ENCODE measurements at regions not wholly inside any gene's neighbourhood (a gene's known extent, or its start where the extent isn't known, plus 50 kb on each side); places are given as distances from the start of the nearest gene placed in this dataset.

DNA sequence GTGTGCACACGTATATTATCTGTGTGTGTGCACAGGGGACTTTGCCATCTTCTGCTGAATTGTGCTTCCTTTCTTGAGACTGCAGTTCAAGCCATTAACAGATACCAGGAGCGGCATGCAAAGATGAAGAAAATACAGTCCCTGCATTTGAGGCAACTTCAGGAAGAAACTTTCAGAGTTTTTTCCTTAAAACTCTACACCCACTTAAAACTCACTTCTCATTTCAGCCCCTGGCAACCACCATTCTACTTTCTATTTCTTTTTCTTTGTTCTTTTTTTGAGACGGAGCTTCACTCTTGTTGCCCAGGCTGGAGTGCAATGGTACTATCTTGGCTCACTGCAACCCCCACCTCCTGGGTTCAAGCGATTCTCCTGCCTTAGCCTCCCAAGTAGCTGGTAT is 448.9 kb upstream of the ZMIZ1 start:
- FAIRE-seq (no peak), DNase-seq (ENCODE audit: insufficient read length, low spot score) (no peak)
- no peak for TF ChIP-seq POLR2A (IDR thresholded peaks at IDR 0.05; ENCODE audit: low read depth, low read length)

DNA sequence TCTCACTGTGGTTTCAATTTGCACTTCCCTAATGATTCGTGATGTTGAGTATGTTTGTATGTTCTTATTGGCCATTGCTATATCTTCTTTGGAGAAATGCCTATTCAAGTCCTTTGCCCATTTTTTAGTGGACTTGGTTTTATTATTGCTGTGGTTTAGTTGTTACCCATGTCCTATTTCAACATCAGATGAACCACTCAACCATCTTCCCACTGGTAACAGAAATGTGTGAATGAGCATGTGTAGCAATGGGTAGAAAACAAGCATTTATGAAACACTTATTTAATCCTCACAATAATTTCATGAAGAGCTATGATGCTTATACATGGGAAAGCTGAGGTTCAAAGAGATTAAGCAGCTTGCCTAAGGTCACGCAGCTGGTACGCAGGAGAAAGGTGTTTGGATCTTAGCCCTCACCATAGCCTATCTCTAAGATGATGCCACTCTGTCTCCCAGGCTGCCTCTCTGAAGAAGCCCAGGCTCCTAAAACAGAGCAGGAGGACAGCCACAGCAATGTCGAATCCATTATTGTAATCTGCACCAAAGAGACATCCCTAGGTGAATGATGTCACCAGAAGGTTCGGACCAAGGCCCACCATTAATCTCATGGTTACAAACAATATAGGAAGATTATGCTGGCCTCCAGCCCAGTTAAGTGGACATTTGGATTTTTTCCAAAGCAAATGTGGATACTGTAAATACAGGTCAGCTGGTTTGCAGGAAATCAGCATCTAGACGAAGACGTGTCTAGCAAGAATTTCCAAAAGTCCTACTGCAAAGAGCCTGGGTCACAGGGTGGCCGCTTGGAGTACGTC is 447.6 kb upstream of the ZMIZ1 start:
- DNase-seq (ENCODE audit: insufficient read length, low spot score), result no peak
- no peak for TF ChIP-seq POLR2A (IDR thresholded peaks at IDR 0.05; ENCODE audit: low read depth, low read length)
- FAIRE-seq, result no peak

DNA sequence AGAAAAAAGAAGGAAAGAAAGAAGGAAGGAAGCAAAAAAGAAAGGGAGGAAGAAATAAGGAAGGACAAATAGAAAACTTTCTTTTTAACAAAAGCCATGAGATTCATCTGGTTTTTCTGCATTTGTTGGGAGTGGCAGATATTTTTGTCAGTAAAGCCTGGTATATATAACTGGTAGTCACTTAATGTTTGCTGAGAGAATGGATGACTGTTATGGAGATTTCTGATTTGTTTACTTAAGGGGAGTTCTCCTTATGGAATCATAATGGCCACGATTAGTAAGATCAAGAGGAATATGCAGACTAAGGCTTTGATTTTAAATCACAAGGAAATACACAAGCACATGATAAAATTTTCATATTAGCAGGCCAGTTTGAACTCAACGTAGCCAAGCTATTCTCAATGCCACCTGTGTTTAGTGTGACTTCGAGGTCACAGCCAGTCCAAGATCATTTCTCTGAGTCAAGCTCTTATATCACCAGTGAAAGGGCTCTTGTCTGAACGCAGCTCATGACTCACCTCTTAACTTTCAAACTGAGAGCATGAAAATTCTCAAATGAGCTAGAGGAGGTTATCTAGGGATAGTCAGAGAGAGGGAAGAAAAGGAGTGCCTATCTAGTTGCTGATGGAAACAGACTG is 445.1 kb upstream of the ZMIZ1 start:
- peak; percentile 69 for DNase-seq (ENCODE audit: insufficient read length, low spot score)
- FAIRE-seq, result peak; percentile 97
- no peak for TF ChIP-seq POLR2A (IDR thresholded peaks at IDR 0.05; ENCODE audit: low read depth, low read length)

DNA sequence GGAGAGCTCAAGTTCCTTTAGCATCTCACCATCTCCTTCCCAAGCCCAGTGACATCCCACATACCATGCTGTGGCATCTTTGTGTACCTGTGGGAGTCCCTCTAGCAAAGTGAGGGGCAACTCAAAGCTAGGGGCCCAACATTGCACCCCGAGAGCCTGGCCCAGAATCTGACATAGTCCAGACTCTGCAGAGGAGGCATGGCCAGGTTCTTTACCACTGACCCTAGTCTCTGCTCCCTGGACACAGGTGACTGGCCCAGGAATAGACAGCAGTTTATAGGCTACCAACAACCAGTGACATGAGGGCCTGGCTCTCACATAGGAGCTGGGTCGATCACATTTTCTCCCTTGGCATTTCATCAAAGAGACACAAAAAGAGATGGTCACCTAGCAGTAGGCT is 444.0 kb upstream of the ZMIZ1 start:
- TF ChIP-seq POLR2A (IDR thresholded peaks at IDR 0.05; ENCODE audit: low read depth, low read length), result no peak
- DNase-seq (ENCODE audit: insufficient read length, low spot score) (no peak), FAIRE-seq (no peak)

DNA sequence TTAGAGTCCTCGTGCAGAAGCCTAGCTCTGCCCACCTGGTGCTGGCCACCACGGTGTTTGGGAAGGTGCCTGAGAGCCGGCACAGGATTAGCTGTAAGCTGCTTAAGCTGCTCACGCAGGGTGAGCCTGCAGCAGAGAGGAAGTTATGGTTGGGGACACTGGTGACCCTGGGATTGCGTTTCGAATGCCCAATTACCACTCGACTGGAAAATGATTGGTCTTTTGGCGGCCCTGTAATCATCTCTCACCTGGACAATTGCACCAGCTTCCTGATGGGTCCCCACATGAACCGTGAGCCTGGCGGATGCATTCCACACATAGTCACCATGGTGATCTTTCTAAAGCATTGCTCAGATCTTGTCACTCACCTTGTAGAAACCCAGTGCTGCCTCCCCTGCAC is 442.3 kb upstream of the ZMIZ1 start:
- FAIRE-seq (no peak), DNase-seq (ENCODE audit: insufficient read length, low spot score) (no peak)
- TF ChIP-seq POLR2A (IDR thresholded peaks at IDR 0.05; ENCODE audit: low read depth, low read length), result no peak

DNA sequence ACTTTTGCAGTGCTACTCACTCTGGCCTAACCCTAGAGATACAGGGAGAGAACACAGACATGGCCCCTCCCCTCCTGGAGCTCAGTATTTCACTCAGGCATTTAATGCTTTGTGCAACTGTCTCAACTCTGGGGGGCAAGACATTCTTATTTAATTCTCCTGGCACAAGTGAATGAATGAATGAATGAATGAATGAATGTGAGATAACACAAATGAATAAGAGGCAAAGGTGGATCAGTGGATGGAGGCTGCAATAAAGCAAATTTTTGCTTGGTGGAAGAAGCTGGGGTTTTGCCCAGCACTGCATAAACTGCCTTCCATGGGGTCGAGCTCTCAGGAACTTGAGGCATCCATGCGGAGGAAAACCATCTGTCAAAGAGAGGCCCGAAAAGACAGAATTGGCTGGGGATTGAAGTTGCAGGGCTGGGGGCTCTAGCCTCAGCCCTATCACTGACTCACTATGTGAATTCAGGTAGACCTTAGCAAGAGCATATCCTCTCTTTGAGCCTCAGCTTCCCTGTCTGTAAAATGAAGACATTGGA is 441.4 kb upstream of the ZMIZ1 start:
- FAIRE-seq (no peak), DNase-seq (ENCODE audit: insufficient read length, low spot score) (no peak)
- TF ChIP-seq POLR2A (IDR thresholded peaks at IDR 0.05; ENCODE audit: low read depth, low read length), result no peak

DNA sequence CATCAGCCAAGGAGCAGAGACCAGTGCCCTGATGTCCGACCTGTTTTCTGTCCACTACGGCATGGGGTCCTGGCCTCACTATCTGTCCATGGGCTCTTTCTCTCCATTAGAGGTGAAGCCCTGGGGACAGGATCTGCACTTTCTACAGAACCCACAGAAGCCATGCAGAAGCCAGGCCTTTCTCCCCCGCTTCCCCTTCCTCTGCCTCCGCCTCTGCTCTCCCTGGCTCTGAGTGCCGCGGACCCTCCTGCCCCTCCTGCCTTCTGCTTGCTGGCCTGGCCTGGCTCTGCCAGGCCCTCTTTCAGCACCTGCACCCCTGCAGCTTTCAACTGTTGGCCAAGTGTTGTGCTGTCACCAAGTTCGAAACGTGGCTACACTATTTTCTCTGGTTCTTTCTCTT is 439.8 kb upstream of the ZMIZ1 start:
- DNase-seq (ENCODE audit: insufficient read length, low spot score) (no peak), FAIRE-seq (no peak)
- TF ChIP-seq POLR2A (IDR thresholded peaks at IDR 0.05; ENCODE audit: low read depth, low read length), result no peak

DNA sequence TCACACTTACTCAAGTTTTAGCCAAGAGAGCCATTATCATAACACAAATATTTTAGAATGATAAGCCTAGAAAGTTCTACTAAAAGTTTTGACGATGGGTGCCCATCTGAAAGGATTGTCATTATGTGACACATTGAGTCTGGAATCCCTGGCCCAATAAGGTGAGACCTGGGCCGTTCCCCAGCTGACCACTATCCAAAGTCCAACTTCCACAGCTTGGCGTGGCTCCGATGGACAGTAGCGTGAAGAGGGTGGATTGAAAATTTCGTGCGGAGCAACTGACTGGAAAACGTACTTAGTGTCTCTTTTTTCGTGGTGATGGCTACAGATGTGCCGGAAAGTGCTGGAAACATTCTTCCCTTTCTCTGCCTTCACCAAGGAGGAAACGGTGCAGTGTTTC is 439.0 kb upstream of the ZMIZ1 start:
- TF ChIP-seq POLR2A (IDR thresholded peaks at IDR 0.05; ENCODE audit: low read depth, low read length), result no peak
- FAIRE-seq (no peak), DNase-seq (ENCODE audit: insufficient read length, low spot score) (no peak)

DNA sequence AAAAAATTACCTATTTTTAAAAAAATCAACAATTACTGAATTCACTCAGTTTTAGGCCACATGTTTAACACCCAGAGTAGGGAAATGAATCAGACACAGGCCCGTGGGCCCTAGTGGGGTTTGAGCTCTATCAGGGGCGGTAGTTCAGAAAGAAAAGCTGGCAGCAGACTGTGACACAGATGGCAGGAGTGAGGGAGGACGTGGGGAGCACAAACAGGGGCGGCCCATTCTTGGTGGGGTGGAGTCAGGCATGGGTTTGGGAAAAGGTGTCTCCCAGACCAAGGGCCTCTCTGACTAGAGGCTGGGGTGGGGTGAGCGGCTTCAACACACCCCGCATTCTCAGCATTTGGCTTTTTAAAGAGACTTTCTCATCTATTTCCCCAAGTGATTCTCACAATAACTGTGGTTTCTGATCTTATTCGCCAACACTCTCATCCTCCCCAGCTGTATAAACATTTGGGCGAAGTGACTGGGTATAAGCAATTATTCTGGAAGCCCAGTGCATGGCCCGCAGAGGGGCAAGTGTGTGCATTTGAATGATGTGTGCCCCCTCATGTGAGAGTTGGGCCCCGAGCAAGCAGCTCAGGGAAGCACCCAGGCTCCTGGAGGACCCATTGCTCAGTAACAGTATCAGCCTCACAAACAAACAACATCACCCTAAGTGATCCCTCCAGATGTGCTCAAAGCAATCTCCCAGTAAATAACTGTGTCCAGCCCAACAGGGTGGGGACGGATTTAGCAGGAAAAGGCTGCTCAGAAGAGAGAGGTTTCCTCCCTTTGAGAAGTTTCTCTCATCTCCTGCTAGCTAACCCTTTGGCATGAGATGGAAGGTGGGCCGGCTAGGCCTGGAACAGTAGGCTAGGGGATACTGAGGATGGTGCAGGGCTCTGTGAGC is 437.6 kb upstream of the ZMIZ1 start:
- no peak for FAIRE-seq
- TF ChIP-seq POLR2A (IDR thresholded peaks at IDR 0.05; ENCODE audit: low read depth, low read length), result no peak
- no peak for DNase-seq (ENCODE audit: insufficient read length, low spot score)

DNA sequence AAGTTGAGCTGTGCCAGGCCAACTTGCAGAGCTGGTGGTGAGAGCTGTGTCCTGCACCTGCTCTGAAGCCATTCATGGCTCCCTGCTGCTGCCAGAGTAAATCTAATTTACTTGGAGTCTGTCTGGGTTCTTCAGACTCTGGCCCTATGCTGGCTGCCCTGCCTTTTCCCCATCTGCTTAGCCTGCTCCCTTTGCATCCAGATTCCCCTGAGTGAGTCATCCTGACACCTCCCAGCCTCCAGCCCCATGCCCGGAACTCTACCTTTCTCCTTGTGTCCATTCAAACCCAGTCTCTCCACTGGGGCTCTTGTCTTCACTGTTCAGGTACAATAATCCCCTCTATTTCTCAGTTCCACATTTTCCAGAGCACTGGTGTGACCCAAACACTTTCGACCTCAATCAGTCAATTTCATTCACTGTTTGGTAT is 434.4 kb upstream of the ZMIZ1 start:
- DNase-seq (ENCODE audit: insufficient read length, low spot score) (peak; percentile 59), FAIRE-seq (no peak)
- no peak for TF ChIP-seq POLR2A (IDR thresholded peaks at IDR 0.05; ENCODE audit: low read depth, low read length)

DNA sequence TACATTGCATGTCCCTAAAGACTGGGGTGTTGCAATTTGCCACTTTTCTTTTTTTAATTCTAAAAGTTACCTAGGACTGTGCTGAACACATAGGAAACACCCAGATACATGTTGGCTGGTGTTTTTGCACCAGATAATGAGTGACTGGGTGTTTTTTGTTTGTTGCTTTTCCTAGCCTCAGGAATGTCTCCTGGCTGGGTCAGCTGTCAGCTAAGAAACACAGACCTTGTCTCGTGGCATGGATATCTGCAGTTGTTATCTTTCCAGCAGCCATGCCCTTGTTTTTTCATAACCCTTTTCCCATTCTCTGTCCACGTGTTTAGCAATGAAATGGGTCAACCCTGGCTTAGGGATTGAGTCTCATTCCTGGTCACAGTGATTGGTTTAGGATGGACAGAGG is 433.9 kb upstream of the ZMIZ1 start:
- FAIRE-seq, result no peak
- TF ChIP-seq POLR2A (IDR thresholded peaks at IDR 0.05; ENCODE audit: low read depth, low read length), result no peak
- DNase-seq (ENCODE audit: insufficient read length, low spot score), result no peak

DNA sequence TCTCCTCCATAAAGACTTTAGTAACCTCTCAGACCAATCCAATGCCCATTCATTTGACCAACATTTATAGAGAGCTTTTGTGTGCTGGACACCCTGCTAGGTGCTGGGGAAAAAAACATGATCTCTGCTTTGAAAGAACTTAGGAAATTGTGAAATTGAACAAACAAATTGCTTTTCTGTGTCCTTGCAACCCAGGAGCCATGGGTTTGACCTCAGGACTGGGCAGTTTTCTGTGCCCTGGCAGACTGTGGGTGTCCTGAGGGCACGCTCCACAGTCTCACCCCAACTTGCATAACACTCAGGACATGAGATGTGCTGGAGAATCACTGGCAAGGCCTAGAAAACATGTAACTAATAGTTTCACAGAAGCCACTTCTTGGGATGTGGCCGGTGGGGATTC is 429.1 kb upstream of the ZMIZ1 start:
- TF ChIP-seq POLR2A (IDR thresholded peaks at IDR 0.05; ENCODE audit: low read depth, low read length), result no peak
- no peak for FAIRE-seq
- DNase-seq (ENCODE audit: insufficient read length, low spot score), result no peak

DNA sequence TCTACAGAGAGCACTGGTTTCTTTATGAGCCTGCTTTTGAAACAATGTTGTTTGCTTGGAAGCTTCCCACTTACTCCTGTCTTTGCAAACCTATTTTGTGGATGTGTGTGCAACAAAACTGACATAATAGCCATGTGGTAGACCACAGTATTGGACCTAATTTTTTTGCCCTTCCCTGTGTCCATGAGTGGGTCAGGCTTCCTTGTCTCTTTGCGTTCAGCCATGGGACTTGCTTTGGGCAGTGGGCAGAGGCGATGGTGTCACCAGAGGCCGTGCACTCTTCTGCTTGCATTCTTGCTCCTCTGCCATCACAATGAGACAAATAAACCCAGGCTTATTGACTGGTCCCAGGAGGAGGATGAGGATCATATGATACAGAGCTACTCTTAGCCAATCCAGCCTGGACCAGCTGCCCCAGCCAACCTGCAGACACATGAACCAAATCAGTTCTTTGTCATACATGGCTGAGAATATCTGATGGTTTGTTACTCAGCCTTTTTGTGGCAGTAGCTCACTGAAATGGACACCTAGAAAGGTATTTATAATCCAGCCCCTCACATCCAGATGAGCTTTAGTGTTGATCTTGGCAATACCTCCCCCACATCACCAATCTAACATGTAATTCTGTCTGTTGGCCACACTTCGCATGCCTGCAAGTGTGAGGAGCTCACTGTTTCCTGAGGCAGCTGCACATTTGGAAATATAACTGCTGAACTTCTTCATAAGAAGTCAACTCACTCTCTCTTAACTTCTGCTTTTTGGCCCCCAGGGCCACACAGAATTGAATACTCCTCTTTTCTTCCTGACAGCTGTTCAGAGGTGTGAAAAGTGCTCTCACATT is 427.8 kb upstream of the ZMIZ1 start:
- no peak for FAIRE-seq
- no peak for TF ChIP-seq POLR2A (IDR thresholded peaks at IDR 0.05; ENCODE audit: low read depth, low read length)
- no peak for DNase-seq (ENCODE audit: insufficient read length, low spot score)

All from H54 (cell line).